CD4-positive, CD25-positive, alpha-beta regulatory T cell (primary cell): ENCODE measurements at regions not wholly inside any gene's neighbourhood (a gene's known extent, or its start where the extent isn't known, plus 50 kb on each side); places are given as distances from the start of the nearest gene placed in this dataset.

ENCODE experiments used
- ATAC-seq, 2 donors: fragments of 150-1000 bp; cut with Tn5 transposase; one replicate each; pipeline ENCODE4 v1.10.0; 2021; ENCODE audit warnings: low read depth in 2 of 2, moderate number of reproducible peaks in 2 of 2, moderate library complexity in 1 of 2
- DNase-seq, 3 donors: peaks; one replicate each; pipeline versions ENCODE4 v3.0.0 to v3.0.0-alpha.2; 2012 to 2022; ENCODE audit warnings: mixed read lengths in 1 of 3
- H3K27ac ChIP-seq: one replicate; pipeline ENCODE4 v1.7.0; 2013; ENCODE audit warnings: mild to moderate bottlenecking, low read length; ENCODE audit not compliant: insufficient read depth, poor library complexity, severe bottlenecking
- H3K27me3 ChIP-seq: one replicate; pipeline ENCODE4 v1.7.0; 2013; ENCODE audit warnings: low read length; ENCODE audit not compliant: control insufficient read depth, insufficient read depth
- H3K36me3 ChIP-seq: one replicate; pipeline ENCODE4 v1.7.0; 2013; ENCODE audit warnings: mild to moderate bottlenecking, low read length, moderate library complexity; ENCODE audit not compliant: control insufficient read depth, insufficient read depth
- H3K4me1 ChIP-seq: 2 replicates; pipeline ENCODE4 v1.7.0; 2013; ENCODE audit warnings: mild to moderate bottlenecking, low read length; ENCODE audit not compliant: insufficient read depth, control insufficient read depth, poor library complexity, severe bottlenecking
- H3K4me3 ChIP-seq: one replicate; pipeline ENCODE4 v1.7.0; 2013; ENCODE audit warnings: low read depth, mild to moderate bottlenecking, low read length, moderate library complexity
- H3K9me3 ChIP-seq, 2 experiments: 1 replicate in 1 of 2; 2 replicates in 1 of 2; pipeline ENCODE4 v1.7.0; 2013; ENCODE audit warnings: low read length in 2 of 2, mild to moderate bottlenecking in 1 of 2, moderate library complexity in 1 of 2; ENCODE audit not compliant: control insufficient read depth in 2 of 2
- H3K27ac Mint-ChIP-seq, 3 donors: one replicate each; pipeline ENCODE4 v1.8.0; 2020 to 2022; ENCODE audit warnings: mild to moderate bottlenecking in 3 of 3, mixed read lengths in 3 of 3, moderate library complexity in 2 of 3
- H3K27me3 Mint-ChIP-seq: one replicate; pipeline ENCODE4 v1.8.0; 2022; ENCODE audit warnings: mild to moderate bottlenecking, mixed read lengths
- H3K36me3 Mint-ChIP-seq: one replicate; pipeline ENCODE4 v1.8.0; 2020; ENCODE audit warnings: mixed read lengths
- H3K4me1 Mint-ChIP-seq, 4 donors: one replicate each; pipeline ENCODE4 v1.8.0; 2020 to 2022; ENCODE audit warnings: mixed read lengths in 4 of 4, mild to moderate bottlenecking in 1 of 4
- H3K4me3 Mint-ChIP-seq, 4 donors: one replicate each; pipeline ENCODE4 v1.8.0; 2020 to 2022; ENCODE audit warnings: mild to moderate bottlenecking in 4 of 4, mixed read lengths in 4 of 4, moderate library complexity in 3 of 4
- H3K9me3 Mint-ChIP-seq, 7 donors: one replicate each; pipeline ENCODE4 v1.8.0; 2020 to 2022; ENCODE audit warnings: mixed read lengths in 7 of 7, mild to moderate bottlenecking in 3 of 7, moderate library complexity in 2 of 7

DNA sequence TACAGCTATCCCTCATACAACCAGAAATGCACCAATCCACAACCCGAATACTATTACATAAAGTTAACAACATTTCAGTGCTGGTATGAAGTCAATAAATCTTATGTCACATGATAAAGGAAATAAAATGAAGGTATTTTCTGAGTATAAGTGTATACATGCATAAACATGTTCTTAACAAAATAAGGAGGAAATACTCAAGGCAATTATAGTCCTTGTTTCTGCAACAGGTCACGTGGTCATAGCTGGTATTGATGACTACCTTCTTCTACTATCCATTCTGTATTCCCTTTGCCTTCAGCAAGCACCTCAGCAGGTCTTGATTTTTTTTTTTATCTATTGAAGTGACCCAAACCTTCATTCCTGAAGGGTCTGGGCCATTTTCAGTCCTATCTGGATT is 675.6 kb downstream of the RPL10L start:
- Mint-ChIP-seq H3K4me1 (no peaks in the 10 kb centered on the region), H3K27ac (no peak overlapping the region), H3K27me3 (no peaks in the 10 kb centered on the region), H3K9me3 (peaks cover 0 to 17% (median 2%) of the 10 kb centered on the region in 7 donors), H3K36me3 (no peaks in the 10 kb centered on the region), H3K4me3 (no peak overlapping the region)
- H3K4me3 ChIP-seq, result no peak overlapping the region
- DNase-seq (no peak), ATAC-seq (no peak)
- H3K36me3 ChIP-seq, result no peaks in the 10 kb centered on the region
- H3K27me3 ChIP-seq, result no peaks in the 10 kb centered on the region
- H3K4me1 ChIP-seq, result no peaks in the 10 kb centered on the region
- H3K9me3 ChIP-seq, result peaks cover 5 to 20% of the 10 kb centered on the region in 2 experiments
- H3K27ac ChIP-seq, result no peak overlapping the region

GRCh38 chr14:45972416-45972815 is 679.2 kb downstream of the RPL10L start:
- DNase-seq (no peak), ATAC-seq (no peak)
- H3K27me3 Mint-ChIP-seq, result no peaks in the 10 kb centered on the region
- no peaks in the 10 kb centered on the region for H3K36me3 ChIP-seq
- H3K4me3 Mint-ChIP-seq, result no peak overlapping the region
- no peaks in the 10 kb centered on the region for H3K27me3 ChIP-seq
- H3K27ac ChIP-seq, result no peak overlapping the region
- H3K9me3 ChIP-seq, result peaks cover 4 to 7% of the 10 kb centered on the region in 2 experiments
- H3K4me1 ChIP-seq, result no peaks in the 10 kb centered on the region
- H3K4me1 Mint-ChIP-seq, result no peaks in the 10 kb centered on the region
- no peaks in the 10 kb centered on the region for H3K36me3 Mint-ChIP-seq
- H3K27ac Mint-ChIP-seq, result no peak overlapping the region
- no peak overlapping the region for H3K4me3 ChIP-seq
- H3K9me3 Mint-ChIP-seq, result peaks cover 2 to 27% (median 6%) of the 10 kb centered on the region in 7 donors

GRCh38 chr14:45970621-45971020 is 681.0 kb downstream of the RPL10L start:
- ATAC-seq (no peak), DNase-seq (no peak)
- Mint-ChIP-seq H3K27me3 (no peaks in the 10 kb centered on the region), H3K4me3 (no peak overlapping the region), H3K36me3 (no peaks in the 10 kb centered on the region), H3K27ac (no peak overlapping the region), H3K9me3 (peaks cover 1 to 32% (median 6%) of the 10 kb centered on the region in 7 donors), H3K4me1 (no peaks in the 10 kb centered on the region)
- Histone ChIP-seq H3K9me3 (peaks cover 4 to 7% of the 10 kb centered on the region in 2 experiments), H3K4me3 (no peak overlapping the region), H3K27ac (no peak overlapping the region), H3K27me3 (no peaks in the 10 kb centered on the region), H3K36me3 (no peaks in the 10 kb centered on the region), H3K4me1 (no peaks in the 10 kb centered on the region)

DNA sequence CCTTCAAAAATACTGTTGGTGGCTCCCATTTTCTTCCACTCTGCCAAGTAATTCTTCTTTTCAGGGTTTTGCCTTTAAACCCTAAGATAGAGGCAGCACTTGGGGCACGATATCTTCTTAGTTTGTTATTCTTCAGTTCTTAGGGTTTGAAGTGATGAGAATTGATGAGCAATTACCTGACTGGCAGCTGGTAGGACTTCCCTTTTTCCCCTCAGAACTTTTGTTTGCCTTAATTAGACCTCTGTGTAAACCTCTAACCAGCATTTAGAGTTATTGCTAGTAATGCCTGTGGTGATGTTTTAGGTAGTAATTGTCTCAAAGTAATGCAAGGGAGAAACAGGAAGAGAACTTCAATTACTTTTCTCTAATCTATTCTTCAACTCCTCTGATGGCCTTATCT is 683.5 kb downstream of the RPL10L start:
- Histone ChIP-seq H3K4me1 (no peaks in the 10 kb centered on the region), H3K9me3 (peaks cover 4 to 11% of the 10 kb centered on the region in 2 experiments), H3K27me3 (no peaks in the 10 kb centered on the region), H3K36me3 (no peaks in the 10 kb centered on the region), H3K4me3 (no peak overlapping the region), H3K27ac (no peak overlapping the region)
- ATAC-seq (no peak), DNase-seq (no peak)
- Mint-ChIP-seq H3K9me3 (peaks cover 3 to 26% (median 4%) of the 10 kb centered on the region in 7 donors), H3K4me1 (no peaks in the 10 kb centered on the region), H3K36me3 (no peaks in the 10 kb centered on the region), H3K27ac (no peak overlapping the region), H3K27me3 (no peaks in the 10 kb centered on the region), H3K4me3 (no peak overlapping the region)

DNA sequence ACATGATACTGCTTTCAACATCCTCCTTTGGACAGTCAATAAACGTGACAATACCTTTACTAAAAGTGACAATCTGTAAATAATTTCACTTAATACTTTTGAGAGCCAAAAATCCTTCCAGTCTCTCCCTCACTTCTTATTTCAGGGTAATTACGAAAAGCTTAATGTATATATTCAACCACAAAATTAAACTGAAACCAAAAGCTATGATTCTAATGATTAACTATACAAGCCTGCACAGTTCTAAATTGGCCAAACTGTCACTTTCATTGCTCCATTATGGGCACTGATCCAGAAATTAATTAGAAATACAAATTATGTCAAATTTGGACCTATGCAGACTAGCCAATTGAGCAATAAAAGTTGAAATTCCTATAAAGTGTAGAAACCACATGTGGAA is 696.5 kb upstream of the MIS18BP1 start:
- Histone ChIP-seq H3K27ac (no peak overlapping the region), H3K4me3 (no peak overlapping the region), H3K4me1 (no peaks in the 10 kb centered on the region), H3K27me3 (no peaks in the 10 kb centered on the region), H3K9me3 (no peaks in the 10 kb centered on the region), H3K36me3 (no peaks in the 10 kb centered on the region)
- Mint-ChIP-seq H3K4me1 (no peaks in the 10 kb centered on the region), H3K4me3 (no peak overlapping the region), H3K9me3 (peaks cover 0 to 9% (median 2%) of the 10 kb centered on the region in 7 donors), H3K27ac (no peak overlapping the region), H3K27me3 (no peaks in the 10 kb centered on the region), H3K36me3 (no peaks in the 10 kb centered on the region)
- DNase-seq (no peak), ATAC-seq (no peak)

- Histone ChIP-seq H3K36me3 (no peaks in the 10 kb centered on the region), H3K4me1 (no peaks in the 10 kb centered on the region), H3K27ac (no peak overlapping the region), H3K27me3 (no peaks in the 10 kb centered on the region), H3K9me3 (no peaks in the 10 kb centered on the region), H3K4me3 (no peak overlapping the region)
- Mint-ChIP-seq H3K4me1 (no peaks in the 10 kb centered on the region), H3K36me3 (no peaks in the 10 kb centered on the region), H3K9me3 (peaks cover 0 to 9% (median 2%) of the 10 kb centered on the region in 7 donors), H3K4me3 (no peak overlapping the region), H3K27ac (no peak overlapping the region), H3K27me3 (no peaks in the 10 kb centered on the region)
- ATAC-seq, result no peak
- no peak for DNase-seq
These were observed 694.8 kb upstream of the MIS18BP1 start for GRCh38 chr14:45947830-45948229.

- Histone ChIP-seq H3K36me3 (no peaks in the 10 kb centered on the region), H3K4me1 (no peaks in the 10 kb centered on the region), H3K9me3 (no peaks in the 10 kb centered on the region), H3K4me3 (no peak overlapping the region), H3K27ac (no peak overlapping the region), H3K27me3 (no peaks in the 10 kb centered on the region)
- H3K27me3 Mint-ChIP-seq, result no peaks in the 10 kb centered on the region
- H3K9me3 Mint-ChIP-seq, result peaks cover 1 to 10% (median 2%) of the 10 kb centered on the region in 7 donors
- no peak overlapping the region for H3K4me3 Mint-ChIP-seq
- H3K27ac Mint-ChIP-seq, result no peak overlapping the region
- no peaks in the 10 kb centered on the region for H3K4me1 Mint-ChIP-seq
- ATAC-seq, result no peak
- no peak for DNase-seq
- no peaks in the 10 kb centered on the region for H3K36me3 Mint-ChIP-seq
These were observed 693.2 kb upstream of the MIS18BP1 start for GRCh38 chr14:45946251-45946650.

GRCh38 chr14:45940318-45940717 is 687.3 kb upstream of the MIS18BP1 start:
- no peaks in the 10 kb centered on the region for H3K27me3 ChIP-seq
- DNase-seq, result no peak
- ATAC-seq, result no peak
- H3K36me3 ChIP-seq, result no peaks in the 10 kb centered on the region
- Mint-ChIP-seq H3K4me3 (no peak overlapping the region), H3K27ac (no peak overlapping the region), H3K9me3 (peaks cover 1 to 28% (median 12%) of the 10 kb centered on the region in 7 donors), H3K36me3 (no peaks in the 10 kb centered on the region), H3K27me3 (no peaks in the 10 kb centered on the region), H3K4me1 (no peaks in the 10 kb centered on the region)
- H3K27ac ChIP-seq, result no peak overlapping the region
- no peaks in the 10 kb centered on the region for H3K4me1 ChIP-seq
- H3K9me3 ChIP-seq, result peaks cover 0 to 3% of the 10 kb centered on the region in 2 experiments
- no peak overlapping the region for H3K4me3 ChIP-seq
